ENCODE measurements at regions not wholly inside any gene's neighbourhood (a gene's known extent, or its start where the extent isn't known, plus 50 kb on each side); places are given as distances from the start of the nearest gene placed in this dataset.

DNA sequence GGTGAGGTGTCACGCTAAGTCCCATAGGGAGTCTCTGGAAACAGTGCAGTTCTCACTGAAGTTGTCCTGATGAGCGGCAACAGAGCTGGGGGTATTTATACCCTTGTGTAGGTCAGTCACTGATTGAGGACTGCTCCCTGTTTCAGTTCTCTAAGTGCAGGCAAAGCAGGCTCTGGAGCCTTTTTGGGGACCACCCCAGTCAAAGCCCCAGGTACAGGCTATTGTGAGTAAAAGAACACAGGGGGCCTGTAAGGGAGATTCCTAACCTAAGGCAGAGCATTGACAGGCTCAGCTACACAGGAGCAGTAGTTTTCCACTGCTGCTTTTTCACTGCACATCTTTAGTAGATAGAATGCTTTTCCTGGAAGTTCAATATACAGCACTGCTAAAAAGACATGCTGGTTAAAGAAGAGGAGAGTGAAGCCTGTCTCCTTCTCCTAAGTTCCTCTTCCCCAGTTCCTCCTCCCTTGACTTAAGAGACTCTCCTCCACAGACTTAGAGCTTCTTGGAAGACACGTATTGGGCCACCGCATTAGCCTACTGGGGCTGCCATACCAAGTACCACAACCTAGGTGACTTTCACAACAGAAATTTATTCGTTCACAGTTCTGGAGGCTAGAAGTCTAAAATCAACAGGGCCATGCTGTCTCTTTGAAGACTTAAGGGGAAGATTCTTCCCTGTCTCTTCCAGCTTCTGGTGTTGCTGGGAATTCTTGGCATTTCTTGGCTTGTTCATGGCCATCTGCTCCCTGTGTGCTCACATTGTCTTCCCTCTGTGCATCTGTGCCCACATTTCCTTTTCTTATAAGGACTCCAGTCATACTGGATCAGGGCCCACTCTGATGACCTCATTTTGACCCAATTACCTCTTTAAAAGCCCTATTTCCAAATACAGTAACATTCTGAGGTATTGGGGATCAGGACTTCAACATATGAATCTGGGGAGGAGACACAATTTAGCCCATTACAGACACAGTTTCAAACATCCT lies 221.0 kb downstream of the ESM1 start:
- DNase-seq = no peak

GRCh38 chr5:54761213-54761701 lies 224.1 kb downstream of the ESM1 start:
- DNase-seq = no peak

DNA sequence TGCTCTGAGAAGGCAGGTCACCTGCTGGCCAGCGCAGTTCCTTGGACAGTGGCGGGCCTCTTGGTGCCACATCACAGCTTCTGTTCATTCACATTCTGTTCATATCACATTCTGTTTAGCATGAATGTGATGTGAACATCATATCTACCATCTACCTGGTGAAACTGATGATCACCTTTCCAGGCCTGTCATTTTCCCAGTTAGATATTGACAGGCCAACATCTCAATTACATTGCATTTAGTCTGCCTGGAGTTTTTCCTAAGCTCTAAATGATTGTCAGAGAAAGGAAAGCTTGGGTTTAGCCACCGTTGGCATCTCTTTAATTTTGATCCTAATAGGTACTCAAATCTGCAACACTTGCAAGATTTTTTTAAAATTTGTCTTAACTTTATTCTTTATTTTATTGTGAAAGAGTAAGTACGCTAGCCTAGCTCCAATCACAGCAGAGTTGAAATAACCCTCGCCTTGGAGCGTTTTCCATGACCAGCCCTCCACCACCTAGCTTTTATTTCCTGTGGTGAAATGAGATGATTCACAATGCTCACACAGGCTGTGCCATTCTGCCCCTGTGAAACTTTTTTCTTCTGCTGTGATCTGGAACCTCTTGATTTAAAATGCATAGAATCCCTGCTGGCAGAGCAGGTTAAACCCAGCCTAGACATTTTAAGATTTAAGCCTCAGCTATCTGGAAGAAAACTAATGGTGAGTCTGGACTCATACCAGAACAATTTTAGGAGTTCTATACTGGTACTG lies 225.0 kb downstream of the ESM1 start:
- DNase-seq = no peak

GRCh38 chr5:54758038-54758437 lies 227.4 kb downstream of the ESM1 start:
- no peak for DNase-seq

- DNase-seq = no peak
Observed at GRCh38 chr5:54757541-54757940, 227.9 kb downstream of the ESM1 start.

DNA sequence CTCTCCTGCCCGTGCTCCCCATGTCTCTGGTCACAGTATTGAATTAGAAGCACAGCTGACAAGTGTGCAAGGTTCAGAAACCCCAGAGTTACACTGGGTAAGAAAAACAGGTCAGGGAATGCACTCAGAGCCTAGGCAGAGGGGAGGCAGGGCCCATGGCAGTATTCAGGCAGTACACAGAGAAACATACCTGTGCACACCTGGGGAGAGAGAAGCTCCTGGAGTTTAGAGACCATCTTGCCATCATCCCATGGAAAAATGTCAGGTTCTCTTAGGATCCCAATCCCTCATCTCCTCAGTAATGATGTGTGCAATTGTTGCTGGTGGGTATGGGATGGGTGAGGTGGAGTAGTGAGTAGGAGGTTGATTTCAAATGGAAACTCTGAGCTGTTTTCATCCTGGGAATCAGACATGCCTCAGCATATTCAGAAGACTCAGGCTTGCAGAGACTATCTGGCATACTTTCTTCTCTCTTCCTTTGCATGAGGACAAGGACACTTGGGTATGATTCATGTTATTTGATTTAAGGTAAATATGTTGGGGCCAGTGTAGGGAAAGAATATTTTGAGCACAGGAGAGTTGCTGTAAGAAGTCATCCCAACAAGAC lies 228.5 kb downstream of the ESM1 start:
- no peak for DNase-seq

DNA sequence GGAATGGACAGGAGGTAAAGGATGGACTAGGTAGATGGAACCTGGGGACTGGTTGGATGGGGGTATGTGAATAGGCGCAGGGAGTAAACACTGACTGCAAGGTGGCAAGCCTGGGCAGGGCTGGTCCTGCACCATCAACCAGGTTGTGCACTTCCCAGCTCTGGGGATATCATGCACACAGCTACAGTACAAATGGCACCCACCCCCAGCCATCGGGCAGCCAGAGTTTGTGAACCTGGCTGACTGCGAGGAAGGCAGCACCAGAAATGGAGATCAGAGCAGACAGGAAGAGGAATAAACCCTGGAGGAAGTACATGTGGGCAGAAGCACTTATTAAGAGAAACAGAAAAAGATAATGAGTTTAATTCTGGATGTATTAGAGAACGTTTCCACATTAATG lies 229.1 kb downstream of the ESM1 start:
- no peak for DNase-seq

DNA sequence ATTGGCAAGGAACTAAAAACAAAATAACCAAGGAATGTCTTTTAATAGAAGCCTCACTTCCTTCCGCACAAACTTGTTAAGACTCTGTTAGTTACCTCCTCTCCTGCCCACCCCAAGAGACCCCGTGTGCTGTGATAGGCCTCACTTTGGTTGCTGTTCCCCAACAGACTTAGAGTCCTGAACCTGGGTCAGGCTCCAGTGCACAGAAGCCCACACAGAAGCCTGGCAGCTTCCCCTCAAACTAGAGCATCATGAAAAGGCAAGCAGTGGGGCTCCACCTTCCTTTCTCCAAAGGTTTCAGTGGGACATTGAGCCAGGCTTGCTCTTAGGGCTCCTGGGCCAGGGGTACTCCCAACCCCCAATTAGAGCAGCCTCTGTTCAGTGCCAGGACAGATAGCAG lies 230.5 kb downstream of the ESM1 start:
- no peak for DNase-seq

DNA sequence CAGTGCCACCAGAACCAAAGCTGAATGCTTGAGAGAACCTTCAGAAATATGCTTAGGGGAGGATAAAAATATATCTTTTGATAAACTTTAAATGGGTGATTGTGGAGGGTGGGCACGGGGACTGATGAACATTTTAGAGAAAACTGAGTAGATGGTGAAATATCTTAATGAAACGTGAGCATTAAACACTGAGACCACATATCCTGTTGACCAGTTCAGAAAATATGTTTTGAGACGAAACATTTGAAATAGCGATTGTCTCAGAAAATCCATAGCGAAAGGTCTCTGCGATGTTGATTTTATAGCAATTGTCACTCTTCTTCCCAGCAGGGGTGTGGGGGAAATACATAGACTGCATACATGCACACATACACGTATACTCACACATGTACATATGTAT lies 231.0 kb downstream of the ESM1 start:
- no peak for DNase-seq

DNA sequence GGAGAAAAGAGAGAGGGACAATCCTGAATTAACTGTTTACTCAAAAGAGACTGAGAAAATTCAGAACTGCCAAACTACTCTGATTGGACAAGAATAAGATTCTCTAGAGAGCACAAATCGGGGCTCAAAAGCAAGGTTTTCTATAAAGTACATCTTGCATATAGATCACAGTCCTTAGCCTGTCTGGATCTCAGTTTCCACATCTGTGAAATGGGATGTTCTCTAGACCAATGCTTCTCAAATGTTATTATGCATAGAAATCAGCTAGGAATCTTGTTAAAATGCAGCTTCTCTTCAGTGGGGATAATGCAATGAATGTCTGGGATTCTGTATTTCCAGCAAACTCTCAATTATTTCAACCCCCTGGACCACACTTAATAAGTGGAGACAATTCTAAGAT lies 231.6 kb downstream of the ESM1 start:
- DNase-seq = no peak

DNA sequence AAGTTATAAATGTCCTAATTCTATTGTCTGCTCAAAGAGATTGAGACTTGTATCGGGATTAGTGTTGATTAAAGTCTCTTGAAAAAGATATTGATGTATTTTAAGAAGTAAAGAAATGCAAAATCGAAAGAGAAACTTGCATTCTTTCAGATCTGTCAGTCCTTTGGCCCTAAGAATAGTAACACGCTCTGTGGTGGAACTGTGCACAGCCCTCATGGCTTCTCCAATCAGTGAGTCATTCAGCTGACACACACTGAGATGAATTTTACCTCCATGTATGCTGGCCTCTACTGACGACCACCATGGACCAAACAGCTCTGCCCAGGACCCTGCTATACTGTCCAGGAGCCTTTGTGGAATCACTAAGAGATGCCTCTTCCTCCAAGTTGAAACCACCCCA lies 232.4 kb downstream of the ESM1 start:
- no peak for DNase-seq

DNA sequence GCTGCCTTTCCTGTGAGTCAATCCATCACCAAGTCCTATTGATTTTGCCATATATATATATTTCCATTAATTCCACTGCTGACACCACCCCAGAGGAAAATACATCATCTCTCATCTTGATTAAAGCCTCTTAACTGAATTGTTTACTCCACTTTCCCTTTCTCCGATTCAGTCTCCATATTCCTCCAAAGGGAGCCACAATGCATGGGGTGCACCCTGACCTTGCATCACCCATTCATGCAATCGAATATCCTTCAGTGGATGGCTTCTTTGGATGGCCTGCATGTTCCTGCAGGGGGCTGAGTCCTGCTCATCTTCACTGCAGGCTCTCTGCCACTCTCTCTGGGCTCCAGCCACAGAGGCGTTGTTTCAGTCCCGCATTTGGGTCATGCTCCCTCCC lies 231.0 kb downstream of the SNX18 start:
- DNase-seq = no peak

DNA sequence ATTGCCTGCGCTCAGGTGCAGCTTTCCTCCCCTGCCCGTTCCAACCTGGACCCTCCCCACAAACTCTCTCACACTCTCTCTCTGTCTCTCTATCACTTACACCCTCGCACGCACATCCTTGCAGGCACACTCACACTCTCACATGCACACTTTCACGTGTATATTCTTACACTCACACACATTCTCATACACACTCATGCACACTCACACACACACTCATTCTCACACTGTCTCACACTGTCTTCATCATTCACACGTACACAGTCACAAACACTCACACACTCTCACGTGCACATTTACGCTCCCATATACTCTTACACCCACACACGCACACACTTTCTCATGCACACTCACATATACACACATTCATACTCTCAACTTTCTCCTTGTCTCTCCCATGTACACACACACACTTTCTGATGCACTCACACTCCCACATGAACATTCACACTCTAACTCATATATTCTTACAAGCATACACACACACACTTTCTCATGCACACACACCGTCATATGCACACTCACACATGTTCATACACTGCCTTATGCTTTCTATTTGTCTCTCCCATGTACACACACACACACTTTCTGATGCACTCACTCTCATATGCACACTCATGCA lies 229.3 kb downstream of the SNX18 start:
- DNase-seq = no peak

- DNase-seq = no peak
Observed at GRCh38 chr5:54746346-54746745, 228.8 kb downstream of the SNX18 start.

DNA sequence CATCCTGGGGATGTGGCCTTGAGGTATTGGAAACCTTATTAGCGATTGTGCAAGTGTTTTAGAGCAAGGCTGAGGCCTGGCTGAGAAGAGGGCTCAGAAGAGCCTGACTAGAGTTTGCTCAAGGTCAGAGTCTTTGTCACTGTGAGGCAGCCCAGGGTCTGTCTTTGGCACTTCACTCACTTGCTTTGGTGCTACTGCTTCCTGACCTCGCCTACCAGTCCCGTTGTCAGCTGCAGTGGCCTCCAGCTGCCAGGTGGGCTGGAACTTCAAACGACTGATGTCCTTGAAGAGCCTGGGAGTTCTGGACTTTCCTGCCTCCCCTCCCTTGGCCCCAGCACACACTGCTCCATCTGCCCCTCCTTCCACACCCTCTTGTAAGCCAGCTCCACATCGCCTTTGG lies 228.0 kb downstream of the SNX18 start:
- DNase-seq = no peak

DNA sequence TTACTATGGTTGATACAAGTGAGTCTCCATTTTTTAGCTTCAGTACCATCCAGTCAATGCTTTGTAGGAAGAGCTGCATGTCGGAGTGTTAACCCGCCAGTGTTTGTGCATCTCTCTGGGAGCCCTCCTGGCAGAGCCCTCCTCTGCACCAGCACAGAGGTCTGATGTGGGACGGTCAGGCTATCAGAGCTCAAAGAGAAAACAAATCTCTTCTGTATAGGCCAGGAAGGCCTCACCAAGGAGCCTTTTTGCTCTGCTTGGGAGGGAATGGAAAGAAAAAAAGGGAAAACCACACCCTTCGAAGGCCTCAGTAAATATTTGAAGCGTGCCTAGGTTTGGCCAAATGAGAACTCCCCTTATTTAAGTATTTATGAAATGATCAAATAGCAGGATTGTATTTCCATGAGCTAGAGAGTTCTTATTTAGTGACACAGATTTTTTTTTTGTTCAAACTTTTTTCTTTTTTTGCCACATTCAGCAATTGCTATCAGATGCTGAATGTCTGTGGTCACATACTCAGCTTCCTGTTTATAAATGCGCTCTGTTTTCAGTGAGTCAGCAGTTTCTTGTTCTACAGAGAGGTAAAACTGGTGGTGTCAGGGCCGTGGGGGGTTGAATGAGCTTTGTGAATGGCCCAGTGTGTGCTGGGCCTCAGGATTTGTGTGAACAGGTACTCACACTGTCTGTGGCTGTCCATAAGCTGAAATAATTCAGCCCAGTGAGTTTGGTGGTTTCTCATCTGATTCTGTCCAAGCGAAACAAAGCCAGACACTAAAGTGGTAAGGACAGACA lies 226.6 kb downstream of the SNX18 start:
- no peak for DNase-seq

DNA sequence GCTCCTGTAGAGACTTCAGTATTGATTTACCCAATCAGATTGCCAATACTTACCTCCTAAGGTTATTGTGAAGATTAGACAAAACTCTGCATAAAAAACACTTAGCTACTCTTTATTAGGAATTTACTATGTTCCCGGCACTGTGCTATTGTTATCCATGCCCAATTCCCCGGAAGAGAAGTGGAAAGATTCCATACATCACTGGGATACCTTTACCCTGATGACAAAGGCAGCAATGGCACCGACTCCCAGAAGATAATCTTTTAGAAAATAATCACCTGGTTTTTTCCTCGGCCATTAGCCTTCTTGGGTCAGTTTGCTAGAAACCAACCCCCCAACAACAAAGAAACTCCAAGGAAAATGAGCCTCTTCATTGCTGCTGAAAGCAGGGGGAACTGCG lies 226.0 kb downstream of the SNX18 start:
- no peak for DNase-seq

GRCh38 chr5:54742417-54742891 lies 224.9 kb downstream of the SNX18 start:
- DNase-seq = no peak

- no peak for DNase-seq
Observed at GRCh38 chr5:54741711-54742110, 224.2 kb downstream of the SNX18 start.

DNA sequence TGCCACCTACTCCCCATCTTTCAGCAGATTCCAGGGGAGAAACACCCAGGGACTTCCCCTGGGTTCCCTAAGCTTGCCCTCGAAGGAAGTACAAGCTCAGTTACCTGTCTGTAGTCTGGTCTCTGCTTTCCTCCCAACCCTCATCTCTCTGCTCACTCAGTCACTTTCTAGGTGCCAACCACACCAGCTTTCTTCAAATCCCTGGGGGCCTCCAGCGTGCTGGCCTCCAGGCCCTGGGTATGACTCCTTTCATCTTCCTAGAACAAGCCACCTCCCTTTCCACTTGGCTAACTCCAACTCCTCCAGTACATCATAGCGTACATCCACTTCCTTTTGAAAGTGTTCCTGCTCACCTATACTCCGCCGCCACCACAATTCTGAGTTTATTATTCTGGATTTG lies 222.6 kb downstream of the SNX18 start:
- DNase-seq = no peak

GRCh38 chr5:54739371-54739770 lies 221.8 kb downstream of the SNX18 start:
- no peak for DNase-seq

- no peak for DNase-seq
Observed at GRCh38 chr5:54738973-54739367, 221.4 kb downstream of the SNX18 start.
